Mucosa of stomach (tissue), 1 donor: ENCODE measurements at regions not wholly inside any gene's neighbourhood (a gene's known extent, or its start where the extent isn't known, plus 50 kb on each side); places are given as distances from the start of the nearest gene placed in this dataset.

Source experiments
- H3K27me3 ChIP-seq: one replicate; pipeline ENCODE4 v1.7.0; 2013; ENCODE audit warnings: mild to moderate bottlenecking, low read length; ENCODE audit not compliant: control insufficient read depth, insufficient read depth
- H3K36me3 ChIP-seq: one replicate; pipeline ENCODE4 v1.7.0; 2013; ENCODE audit warnings: low read length; ENCODE audit not compliant: control insufficient read depth, insufficient read depth
- H3K4me1 ChIP-seq: one replicate; pipeline ENCODE4 v1.7.0; 2013; ENCODE audit warnings: mild to moderate bottlenecking, low read length; ENCODE audit not compliant: control insufficient read depth, insufficient read depth
- H3K4me3 ChIP-seq: one replicate; pipeline ENCODE4 v1.7.0; 2013; ENCODE audit warnings: low read length
- H3K9ac ChIP-seq: one replicate; pipeline ENCODE4 v1.7.0; 2013; ENCODE audit warnings: mild to moderate bottlenecking, low read length, moderate library complexity
- H3K9me3 ChIP-seq: one replicate; pipeline ENCODE4 v1.7.0; 2013; ENCODE audit warnings: mild to moderate bottlenecking, low read length, moderate library complexity; ENCODE audit not compliant: control insufficient read depth
- donor health status: Pancreatic carcinoma.

GRCh38 chr4:104815665-104816064, 321.0 kb upstream of the CXXC4 start:
- H3K36me3 ChIP-seq = no peaks in the 10 kb centered on the region
- no peaks in the 10 kb centered on the region for H3K9me3 ChIP-seq
- no peaks in the 10 kb centered on the region for H3K4me1 ChIP-seq
- H3K27me3 ChIP-seq = no peaks in the 10 kb centered on the region
- H3K4me3 ChIP-seq = no peak overlapping the region
- no peak overlapping the region for H3K9ac ChIP-seq

- Histone ChIP-seq H3K9me3 (no peaks in the 10 kb centered on the region), H3K27me3 (no peaks in the 10 kb centered on the region), H3K36me3 (no peaks in the 10 kb centered on the region), H3K9ac (no peak overlapping the region), H3K4me1 (no peaks in the 10 kb centered on the region), H3K4me3 (no peak overlapping the region)
Measured at GRCh38 chr4:104818579-104818978, 323.9 kb upstream of the CXXC4 start.

GRCh38 chr4:104826171-104826570, 320.5 kb upstream of the TET2 start:
- Histone ChIP-seq H3K27me3 (no peaks in the 10 kb centered on the region), H3K9ac (no peak overlapping the region), H3K4me1 (no peaks in the 10 kb centered on the region), H3K36me3 (no peaks in the 10 kb centered on the region), H3K4me3 (no peak overlapping the region), H3K9me3 (no peaks in the 10 kb centered on the region)

- H3K4me3 ChIP-seq = no peak overlapping the region
- no peaks in the 10 kb centered on the region for H3K27me3 ChIP-seq
- no peak overlapping the region for H3K9ac ChIP-seq
- no peaks in the 10 kb centered on the region for H3K9me3 ChIP-seq
- no peaks in the 10 kb centered on the region for H3K4me1 ChIP-seq
- H3K36me3 ChIP-seq = no peaks in the 10 kb centered on the region
Measured at GRCh38 chr4:104829761-104830160, 316.9 kb upstream of the TET2 start.

- H3K4me1 ChIP-seq = no peaks in the 10 kb centered on the region
- H3K9me3 ChIP-seq = no peaks in the 10 kb centered on the region
- no peak overlapping the region for H3K4me3 ChIP-seq
- no peaks in the 10 kb centered on the region for H3K27me3 ChIP-seq
- no peak overlapping the region for H3K9ac ChIP-seq
- no peaks in the 10 kb centered on the region for H3K36me3 ChIP-seq
Measured at GRCh38 chr4:104848597-104849225, 298.0 kb upstream of the TET2 start.

- Histone ChIP-seq H3K36me3 (no peaks in the 10 kb centered on the region), H3K27me3 (no peaks in the 10 kb centered on the region), H3K9ac (no peak overlapping the region), H3K4me3 (no peak overlapping the region), H3K9me3 (no peaks in the 10 kb centered on the region), H3K4me1 (no peaks in the 10 kb centered on the region)
Measured at GRCh38 chr4:104859601-104860237, 287.0 kb upstream of the TET2 start.

- Histone ChIP-seq H3K4me3 (no peak overlapping the region), H3K9me3 (no peaks in the 10 kb centered on the region), H3K36me3 (no peaks in the 10 kb centered on the region), H3K27me3 (no peaks in the 10 kb centered on the region), H3K4me1 (no peaks in the 10 kb centered on the region), H3K9ac (no peak overlapping the region)
Measured at GRCh38 chr4:104860238-104861123, 286.2 kb upstream of the TET2 start.

GRCh38 chr4:104866809-104867208, 279.9 kb upstream of the TET2 start:
- no peaks in the 10 kb centered on the region for H3K36me3 ChIP-seq
- no peaks in the 10 kb centered on the region for H3K4me1 ChIP-seq
- H3K9ac ChIP-seq = no peak overlapping the region
- no peak overlapping the region for H3K4me3 ChIP-seq
- no peaks in the 10 kb centered on the region for H3K27me3 ChIP-seq
- H3K9me3 ChIP-seq = no peaks in the 10 kb centered on the region

- Histone ChIP-seq H3K36me3 (no peaks in the 10 kb centered on the region), H3K4me3 (no peak overlapping the region), H3K27me3 (no peaks in the 10 kb centered on the region), H3K9me3 (no peaks in the 10 kb centered on the region), H3K4me1 (no peaks in the 10 kb centered on the region), H3K9ac (no peak overlapping the region)
Measured at GRCh38 chr4:104868533-104868932, 278.1 kb upstream of the TET2 start.

- H3K4me3 ChIP-seq = no peak overlapping the region
- no peak overlapping the region for H3K9ac ChIP-seq
- no peaks in the 10 kb centered on the region for H3K9me3 ChIP-seq
- no peaks in the 10 kb centered on the region for H3K36me3 ChIP-seq
- H3K27me3 ChIP-seq = no peaks in the 10 kb centered on the region
- no peaks in the 10 kb centered on the region for H3K4me1 ChIP-seq
Measured at GRCh38 chr4:104868958-104869357, 277.7 kb upstream of the TET2 start.

- Histone ChIP-seq H3K27me3 (no peaks in the 10 kb centered on the region), H3K9ac (no peak overlapping the region), H3K9me3 (no peaks in the 10 kb centered on the region), H3K4me1 (no peaks in the 10 kb centered on the region), H3K4me3 (no peak overlapping the region), H3K36me3 (no peaks in the 10 kb centered on the region)
Measured at GRCh38 chr4:104869831-104870230, 276.8 kb upstream of the TET2 start.

- H3K4me1 ChIP-seq = no peaks in the 10 kb centered on the region
Measured at GRCh38 chr4:104870495-104871233, 276.0 kb upstream of the TET2 start.

More at GRCh38 chr4:104870495-104871233, 276.0 kb upstream of the TET2 start:
- Histone ChIP-seq H3K4me3 (no peak overlapping the region), H3K9me3 (no peaks in the 10 kb centered on the region), H3K36me3 (no peaks in the 10 kb centered on the region), H3K27me3 (no peaks in the 10 kb centered on the region), H3K9ac (no peak overlapping the region)
